NOMO-1 treated with DMSO at 0.1 percent for 48 hours (cell line): ENCODE measurements at regions not wholly inside any gene's neighbourhood (a gene's known extent, or its start where the extent isn't known, plus 50 kb on each side); places are given as distances from the start of the nearest gene placed in this dataset.
"Not testable (repeated sequence)": the region's sequence is repeated elsewhere in the genome, so short reads cannot be mapped to it uniquely, and the experiment has no call there.

Source experiments
- DNase-seq: peaks from one replicate; lab custom pipeline; 2025; ENCODE audit not compliant: unreplicated experiment; lab: John Stamatoyannopoulos, UW

DNA sequence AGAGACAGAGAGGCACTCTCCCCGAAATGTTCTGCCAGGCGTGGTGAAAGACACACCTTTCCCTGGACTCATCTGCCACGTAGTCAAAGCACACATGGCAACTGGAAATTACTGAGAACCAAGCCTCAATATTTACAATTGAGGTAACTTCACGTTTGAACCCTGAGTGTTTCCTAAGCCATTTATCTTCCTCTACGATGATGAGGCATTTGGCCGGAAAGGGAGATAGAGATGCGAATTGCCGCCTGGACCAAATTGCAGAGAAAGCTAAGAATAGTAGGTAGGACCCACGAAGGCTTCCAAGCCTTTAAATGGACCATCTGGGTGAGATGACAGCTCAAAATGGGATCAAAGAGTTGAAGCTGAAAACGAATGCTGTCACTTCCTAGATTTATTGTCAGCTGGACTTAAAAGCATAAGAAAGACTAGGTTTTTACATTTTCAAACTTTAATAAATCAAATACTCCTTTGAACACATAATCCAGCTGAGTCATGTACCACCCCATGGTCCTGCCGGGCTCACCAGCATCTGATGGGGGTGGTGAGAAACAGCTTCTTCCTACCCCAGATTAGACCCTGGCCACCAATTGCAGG lies 135.6 kb upstream of the LYZL2 start:
- DNase-seq = no peak

DNA sequence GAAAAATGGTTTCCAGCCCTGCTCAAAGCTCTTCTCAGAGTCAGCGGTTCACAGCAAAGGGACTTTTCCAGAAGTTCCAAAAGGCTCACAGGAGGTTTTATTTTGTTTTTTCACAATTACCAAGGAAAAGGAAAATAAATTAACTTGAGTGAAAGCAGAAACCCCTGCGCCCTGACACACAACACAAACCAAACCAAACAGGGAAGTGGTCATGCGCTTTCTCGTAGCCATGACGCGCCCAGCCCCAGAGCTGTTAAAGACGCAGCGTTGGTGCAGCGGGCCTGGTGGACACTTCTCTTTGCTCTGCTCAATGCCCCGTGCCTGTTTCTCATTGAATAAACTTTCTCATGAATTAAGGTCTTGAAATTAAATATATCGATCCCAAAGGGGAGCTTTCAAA lies 134.4 kb upstream of the LYZL2 start:
- DNase-seq = peak; percentile 64

DNA sequence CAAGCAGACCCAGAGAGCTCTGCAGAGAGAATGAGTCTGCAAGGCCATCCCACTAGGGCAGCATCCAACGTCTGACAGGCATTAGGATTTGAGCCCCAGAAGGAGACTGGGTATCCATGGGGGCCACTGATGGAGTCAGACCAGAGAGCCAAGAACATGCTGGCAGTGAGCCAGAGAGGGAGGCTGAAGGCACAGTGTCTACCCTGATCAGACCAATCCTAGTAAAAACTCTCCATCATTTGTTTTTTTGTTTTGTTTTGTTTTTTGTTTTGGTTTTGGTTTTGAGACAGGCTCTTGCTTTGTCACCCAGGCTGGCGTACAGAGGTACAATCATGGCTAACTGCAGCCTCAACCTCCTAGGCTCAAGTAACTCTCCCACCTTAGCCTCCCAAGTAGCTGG lies 133.1 kb upstream of the LYZL2 start:
- DNase-seq = no peak

DNA sequence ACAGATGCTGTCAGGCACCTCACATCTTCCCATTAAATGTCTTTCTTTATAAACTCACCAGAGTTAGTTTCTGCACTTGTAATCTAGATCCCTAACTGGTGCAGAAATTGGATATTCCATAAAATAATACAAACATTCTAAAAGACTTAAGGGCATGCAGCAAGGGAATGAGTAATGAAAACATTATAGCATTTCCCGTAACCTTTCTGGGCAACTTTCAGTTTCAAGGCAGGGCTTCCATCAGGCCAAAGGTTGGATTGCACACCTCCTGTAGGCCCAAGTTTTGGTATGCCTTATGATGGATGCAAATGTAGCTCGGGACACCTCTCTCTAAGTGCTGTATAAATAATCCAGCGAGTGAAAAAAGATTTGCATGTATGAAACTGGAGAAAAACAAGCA lies 129.9 kb upstream of the LYZL2 start:
- DNase-seq = no peak

DNA sequence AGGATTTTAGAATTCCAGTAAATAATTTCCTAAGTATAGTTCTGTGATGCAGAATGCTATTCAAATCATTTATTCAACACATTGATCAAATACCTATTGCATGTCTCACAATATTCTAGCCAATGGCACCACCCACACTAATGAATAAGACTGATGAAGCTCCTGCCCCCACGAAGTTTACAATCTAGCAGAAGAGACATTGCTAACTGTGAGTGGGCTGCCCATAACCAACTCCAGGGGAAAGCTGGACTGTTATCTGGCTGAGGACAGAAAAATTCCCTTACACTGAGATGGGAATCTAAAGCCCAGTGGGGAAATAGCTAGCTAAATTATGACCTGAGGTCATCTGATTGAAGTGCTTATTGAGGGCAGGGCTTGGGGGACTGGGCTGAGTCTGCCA lies 128.8 kb upstream of the LYZL2 start:
- no peak for DNase-seq

DNA sequence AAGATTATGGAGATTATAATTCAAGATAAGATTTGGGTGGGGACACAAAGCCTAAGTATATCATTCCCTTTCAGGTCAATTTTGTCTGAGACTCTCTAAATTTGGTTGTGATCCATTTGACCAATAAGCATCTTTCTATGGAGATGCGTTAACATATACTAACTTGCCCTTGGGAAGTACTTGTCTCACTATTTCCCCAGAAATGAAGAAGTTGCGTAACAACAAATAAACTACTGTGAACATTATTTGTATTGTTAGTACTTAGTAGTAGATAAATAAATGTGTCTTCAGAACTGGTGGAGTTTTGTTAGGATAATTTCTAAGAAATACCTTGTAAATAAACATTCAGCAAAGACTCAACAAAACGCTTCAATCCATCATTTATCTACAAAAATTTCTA lies 127.3 kb upstream of the LYZL2 start:
- DNase-seq = no peak

DNA sequence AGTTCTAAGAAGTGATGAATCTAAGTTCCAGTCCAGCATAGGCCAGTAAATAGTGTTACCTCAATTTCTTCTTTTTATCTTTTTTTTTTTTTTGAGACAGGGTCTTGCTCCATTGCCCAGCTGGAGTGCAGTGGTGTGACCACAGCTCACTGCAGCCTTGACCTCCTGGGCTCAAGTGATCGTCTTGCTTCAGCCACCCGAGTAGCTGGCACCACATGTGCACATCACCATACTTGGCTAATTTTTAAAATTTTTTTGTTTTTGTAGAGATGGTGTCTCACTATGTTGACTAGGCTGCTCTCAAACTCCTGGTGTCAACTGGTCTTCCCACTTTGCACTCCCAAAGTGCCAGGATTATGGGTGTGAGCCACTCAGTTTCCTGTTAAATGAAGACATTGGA lies 126.6 kb upstream of the LYZL2 start:
- DNase-seq = no peak

DNA sequence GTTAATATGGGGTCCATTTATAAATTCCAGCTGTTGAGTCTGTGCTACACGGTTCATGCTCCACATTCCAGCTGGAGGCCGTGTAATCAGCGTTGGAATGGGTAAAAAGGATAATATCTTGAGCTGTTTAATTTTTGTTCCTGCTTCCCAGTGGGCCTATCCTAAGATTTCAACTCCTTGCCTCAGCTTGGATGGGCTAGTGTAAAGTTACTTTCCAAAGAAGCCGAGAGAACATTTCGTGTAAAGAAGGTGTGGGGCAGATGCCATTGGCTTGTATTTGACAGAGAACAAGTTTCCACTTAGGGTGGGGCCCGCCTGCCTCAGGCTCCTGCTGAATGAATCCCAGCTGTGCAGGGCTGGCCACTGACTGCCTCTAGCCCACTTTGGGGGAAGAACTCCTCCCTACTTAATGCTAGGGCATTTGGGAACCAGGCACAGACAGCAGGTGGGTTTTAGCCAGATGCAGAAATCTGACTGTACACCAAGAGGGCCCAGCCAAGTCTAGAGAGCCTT lies 125.9 kb upstream of the LYZL2 start:
- DNase-seq = no peak

DNA sequence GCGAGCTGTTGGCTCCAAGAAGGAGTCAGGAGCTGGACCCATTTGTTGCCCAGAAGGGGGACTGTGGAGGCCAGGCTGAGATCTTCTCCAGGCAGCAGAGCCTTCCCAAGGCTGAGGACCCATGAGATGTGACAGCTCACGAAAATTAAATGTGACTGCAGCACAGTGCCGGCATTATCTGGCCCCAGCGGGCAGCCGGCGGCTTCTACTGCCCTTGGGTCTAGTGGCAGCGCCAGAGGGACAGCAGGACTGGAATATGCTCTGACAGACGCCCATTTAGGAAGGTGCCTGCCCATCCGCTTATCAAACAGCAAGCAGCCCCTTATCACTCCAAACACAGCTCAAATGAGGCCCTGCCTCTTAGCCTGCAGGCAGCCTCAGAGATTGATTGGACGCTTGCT lies 122.9 kb upstream of the LYZL2 start:
- no peak for DNase-seq

DNA sequence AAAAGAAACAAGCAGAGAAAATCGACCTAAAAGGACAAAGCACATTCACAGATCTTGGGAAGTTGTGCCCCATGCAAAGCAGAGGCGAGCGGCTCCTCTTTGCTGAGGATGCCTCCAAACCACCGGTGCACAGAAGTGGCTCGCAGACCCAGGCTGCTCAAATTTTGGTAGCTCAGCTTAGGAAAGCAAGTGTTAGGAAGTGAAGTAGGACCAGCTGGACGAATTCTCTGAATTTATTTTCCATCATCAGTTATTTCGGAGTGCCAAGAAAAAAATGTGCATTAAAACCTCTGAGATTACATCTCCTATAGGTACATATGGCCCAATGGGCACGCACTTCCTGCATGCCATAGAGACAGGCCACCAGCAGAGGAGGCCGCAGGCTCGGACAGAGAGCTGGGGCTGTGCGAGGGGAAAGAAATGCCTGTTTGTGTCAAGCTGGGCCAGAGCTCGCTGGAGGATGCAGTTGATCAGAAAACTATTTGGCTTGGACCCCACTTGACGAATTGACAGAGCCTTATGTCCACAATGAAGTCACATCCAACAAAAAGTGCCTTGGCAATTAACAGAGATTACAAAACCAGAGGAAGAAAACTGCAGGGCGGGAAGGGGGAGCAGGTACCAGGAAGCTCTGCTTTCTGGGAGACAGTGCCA lies 122.3 kb upstream of the LYZL2 start:
- DNase-seq = peak; percentile 58

DNA sequence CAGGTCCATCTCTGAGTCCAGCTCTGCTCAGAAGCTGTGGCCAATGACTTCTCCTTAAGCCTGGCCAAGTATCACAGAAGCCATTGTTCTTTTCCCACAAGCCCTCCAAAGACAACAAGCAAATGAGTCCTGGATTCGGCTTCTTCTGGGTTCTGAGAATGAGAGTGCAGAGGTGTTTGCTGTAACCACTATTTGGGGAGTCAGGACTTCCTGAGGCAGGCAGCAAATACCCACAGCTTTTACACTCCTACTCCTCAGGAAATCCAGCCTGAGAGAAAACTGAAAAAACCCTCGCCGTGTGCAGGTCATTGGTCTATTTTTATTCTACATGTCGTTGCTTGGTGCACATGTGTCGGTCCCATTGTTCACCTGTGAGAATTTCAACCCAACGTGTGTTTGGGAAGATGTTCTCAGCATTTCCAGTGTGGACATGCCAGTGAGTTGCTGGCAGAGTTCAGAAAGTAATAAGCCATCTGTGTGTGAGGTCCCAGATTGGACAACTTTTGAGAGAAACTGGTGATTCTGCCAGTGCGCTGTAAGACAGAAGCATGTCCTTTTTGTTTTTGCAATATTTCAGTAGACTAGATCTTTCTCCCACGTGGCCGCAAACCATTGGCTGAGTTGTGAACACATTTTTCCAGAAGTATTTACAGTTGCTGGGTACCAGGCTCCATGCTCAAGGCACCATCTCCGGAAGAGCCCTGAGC lies 121.6 kb upstream of the LYZL2 start:
- no peak for DNase-seq

DNA sequence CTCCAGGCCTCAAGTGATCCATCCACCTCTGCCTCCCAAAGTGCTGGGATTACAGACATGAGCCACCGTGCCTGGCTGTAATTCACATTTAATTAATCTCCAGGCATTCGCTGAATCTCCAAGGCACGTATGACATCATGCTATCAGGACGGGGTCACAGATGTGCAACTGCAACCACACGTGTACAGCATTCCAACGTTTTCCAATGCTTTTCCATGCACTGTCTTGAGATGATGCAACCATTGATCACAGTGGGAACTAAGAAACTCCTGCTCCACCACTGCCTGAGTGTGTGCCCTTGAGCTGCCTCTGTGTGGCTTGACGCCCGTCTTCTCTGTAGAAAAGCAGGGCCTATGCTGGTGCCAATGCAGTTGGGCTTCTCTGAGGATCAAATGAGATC lies 119.8 kb upstream of the LYZL2 start:
- no peak for DNase-seq

DNA sequence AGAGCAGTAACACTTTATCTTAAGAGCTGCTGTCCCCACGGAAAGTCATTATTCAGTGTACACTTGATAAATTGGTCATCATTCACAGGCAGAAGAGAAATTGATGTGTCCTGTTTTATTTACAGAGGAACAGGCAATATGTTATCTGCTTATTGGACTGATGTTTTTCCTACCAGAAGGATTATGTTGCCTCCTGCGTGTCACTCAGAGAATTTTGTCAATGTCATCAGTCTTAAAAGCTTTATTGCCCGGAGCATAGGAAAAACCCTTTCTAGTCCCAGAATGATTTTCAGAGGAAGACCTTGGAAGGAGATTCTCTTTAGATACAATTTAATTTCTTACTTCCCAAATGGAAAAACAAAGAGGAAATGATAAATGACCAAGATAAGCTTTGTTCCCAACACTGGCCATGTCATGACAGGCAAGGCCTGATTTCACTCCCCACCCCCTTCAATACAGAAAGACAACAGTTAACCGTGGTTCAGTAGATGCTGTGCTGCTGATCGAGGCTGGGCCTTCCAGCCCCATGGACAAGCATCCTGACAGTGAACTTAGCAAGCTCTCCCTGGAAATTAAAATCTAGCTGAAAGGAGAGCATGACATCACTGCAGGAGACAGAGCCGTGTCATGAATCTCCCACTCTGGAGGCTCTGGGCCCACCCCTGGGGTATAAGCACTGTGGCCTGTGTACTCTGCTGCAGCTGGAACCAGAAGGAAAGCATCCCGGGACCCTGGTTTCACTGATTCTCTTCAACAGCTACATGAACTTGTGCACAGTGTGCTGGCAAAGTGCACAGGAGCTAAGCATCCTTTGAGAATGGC lies 118.8 kb upstream of the LYZL2 start:
- no peak for DNase-seq

DNA sequence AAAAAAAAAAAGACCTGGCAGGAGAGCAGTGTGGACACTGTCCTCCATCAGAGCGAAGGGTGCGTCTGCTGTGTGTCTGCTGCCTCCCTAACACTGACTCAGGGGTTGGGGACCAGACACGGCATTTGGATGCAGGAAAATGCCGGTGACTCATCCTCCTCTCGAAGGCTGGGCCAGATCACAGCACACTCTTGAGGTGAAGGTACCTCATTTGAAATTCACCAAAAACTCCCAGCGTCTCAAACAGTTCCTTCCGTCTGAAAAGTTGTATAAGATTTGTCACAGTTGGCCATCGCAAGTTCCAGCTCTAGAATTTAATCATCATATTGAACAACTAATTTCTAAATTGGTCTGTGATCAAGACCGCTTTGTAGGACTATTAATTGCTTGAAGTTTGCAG lies 118.1 kb upstream of the LYZL2 start:
- no peak for DNase-seq

DNA sequence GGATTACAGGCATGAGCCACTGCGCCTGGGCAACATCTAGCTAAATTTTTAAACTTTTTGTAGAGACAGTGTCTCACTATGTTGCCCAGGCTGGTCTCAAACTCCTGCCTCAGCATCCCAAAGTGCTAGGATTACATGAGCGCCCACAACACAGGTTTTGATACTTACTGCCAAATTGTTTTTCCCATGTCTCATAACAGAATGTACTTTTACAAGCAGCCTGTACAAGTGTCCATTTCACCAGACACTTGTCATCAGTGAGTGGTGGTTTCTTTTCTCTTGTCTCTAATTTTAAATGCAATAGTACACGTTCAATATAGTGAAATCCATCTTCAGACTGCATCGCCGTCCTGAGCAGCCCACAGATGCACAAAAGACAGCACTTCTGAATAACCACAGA lies 116.4 kb upstream of the LYZL2 start:
- DNase-seq = no peak

DNA sequence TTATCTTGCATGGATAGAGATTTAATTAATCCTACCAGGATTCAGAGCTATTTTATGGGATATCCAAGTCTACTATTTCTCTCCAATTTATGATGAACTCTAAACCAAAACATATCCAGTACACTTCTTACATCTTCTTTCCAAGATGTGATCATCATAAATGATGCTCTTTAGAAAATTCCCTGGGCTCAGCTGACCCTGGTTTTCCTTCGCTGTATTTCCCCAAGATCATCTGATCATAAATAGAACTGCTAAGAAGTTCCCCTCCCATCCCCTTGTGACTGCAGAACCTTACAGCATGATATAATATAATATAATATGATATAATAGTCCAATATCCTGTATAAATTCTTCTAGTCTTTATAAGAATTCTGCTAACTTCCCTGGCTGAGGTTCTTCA lies 114.6 kb upstream of the LYZL2 start:
- no peak for DNase-seq

DNA sequence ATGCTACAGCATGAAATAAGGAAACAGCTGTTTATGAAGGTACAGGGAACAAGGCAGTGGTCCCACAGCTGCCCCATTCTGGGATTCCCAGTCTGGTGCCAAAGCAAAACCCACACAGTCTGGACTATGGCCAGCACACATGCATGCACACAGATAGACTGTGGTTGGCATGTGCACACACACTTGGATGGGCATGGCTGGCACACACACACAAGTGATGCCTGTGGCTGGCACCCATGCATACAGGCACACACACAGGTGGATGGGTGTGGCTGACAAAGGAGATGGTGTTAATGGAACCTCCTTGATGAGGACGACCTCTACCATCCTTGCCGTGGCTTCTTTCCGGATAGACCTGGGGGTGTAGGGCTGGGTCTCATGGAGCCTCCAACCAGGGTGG lies 114.0 kb upstream of the LYZL2 start:
- DNase-seq = no peak

DNA sequence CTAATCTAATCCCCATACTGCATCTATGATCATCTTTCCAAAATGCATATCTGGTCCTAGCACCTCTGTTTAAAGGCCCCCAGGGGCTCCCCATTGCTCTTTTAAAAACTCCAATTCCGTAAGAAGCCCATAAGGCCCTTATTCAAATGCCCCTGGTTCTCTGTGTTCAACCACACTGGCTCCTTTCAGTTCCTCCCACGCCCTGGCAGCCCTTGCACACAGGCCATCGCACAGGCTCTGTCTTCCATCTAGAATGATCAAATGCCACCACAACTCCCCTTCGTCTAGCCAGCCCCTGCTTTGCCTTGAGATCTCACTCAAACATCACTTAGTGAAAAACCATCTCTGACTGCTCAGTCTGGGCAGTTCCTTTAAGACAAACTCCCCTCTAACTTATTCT lies 112.9 kb upstream of the LYZL2 start:
- DNase-seq = no peak

DNA sequence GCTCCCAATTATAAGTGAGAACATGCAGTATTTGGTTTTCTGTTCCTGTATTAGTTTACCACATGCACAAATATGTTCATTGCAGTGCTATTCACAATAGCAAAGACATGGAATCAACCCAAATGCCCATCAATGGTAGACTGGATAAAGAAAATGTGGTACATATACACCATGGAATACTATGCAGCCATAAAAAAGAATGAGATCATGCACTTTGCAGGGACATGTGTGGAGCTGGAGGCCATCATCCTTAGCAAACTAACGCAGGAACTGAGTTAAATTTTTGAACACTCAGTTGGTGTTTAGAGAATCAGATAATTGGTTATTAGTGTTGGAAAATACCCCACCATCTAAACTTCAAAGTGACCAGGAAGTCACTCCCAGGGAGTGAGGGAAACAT lies 111.2 kb upstream of the LYZL2 start:
- DNase-seq = not testable (repeated sequence)

DNA sequence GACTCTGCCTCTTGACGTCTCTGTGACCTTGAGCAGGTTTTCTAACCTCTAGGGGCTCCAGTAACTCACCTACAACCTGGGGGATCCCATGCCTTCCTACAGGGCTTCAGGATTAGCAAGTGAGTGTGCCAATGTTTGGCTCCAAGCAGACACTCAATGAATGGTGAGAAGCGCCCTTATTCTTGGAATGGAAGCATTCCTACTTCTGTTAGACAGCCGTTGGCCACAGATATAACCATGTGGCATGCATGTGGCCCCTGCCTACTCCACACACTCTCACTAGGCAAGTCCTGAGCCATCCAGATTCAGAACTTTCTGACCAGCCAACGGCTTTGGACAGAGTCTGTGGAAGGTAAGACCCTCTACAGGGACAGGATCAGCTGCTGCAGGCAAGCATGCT lies 108.9 kb upstream of the LYZL2 start:
- no peak for DNase-seq

DNA sequence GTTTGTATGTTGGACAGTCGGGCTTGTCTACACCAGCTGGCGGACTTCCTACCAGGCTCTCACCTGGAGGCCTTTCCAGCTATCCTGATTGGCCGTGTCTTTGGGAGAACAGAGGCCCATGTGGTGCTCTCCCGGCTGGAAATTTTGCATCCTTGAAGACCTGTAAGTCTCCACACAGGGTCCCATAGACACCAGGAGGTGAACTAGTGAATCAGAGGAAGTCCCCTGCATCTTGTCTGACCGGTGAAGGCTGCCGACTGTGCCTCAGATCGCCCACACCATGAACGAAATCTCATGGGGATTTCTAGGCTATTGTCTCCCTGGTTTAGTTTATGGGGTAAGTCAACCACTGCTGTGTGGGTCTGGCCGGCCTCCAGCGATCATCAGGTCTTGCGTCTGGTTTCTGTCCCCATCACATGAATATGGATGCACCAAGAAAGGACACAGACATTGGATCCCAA lies 108.4 kb upstream of the LYZL2 start:
- DNase-seq = no peak
